ENCODE measurements at regions not wholly inside any gene's neighbourhood (a gene's known extent, or its start where the extent isn't known, plus 50 kb on each side); places are given as distances from the start of the nearest gene placed in this dataset.

DNA sequence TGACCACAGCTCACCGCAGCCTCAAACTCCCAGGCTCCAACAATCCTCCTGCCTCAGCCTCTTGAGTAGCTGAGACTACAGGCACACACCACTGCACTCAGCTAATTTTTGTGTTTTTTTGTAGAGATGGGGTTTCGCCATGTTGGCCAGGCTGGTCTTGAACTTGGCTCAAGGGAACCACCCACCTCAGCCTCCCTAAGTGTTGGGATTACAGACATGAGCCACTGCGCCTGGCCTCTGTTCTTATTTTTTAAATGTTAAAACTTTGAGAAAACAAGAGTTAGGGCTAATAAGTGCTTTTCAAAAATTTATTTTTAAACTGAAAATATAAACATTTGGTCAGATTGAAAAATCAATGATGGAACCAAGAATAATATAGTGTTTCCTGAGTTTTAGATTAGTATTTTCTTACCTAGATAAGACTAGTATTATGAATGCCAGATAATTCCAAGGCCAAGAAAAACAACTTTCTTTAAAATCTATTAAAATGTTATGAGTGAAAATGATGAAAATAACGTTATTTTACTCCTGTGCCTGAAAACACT lies 66.2 kb upstream of the S1PR1 start:
- H3K4me3 ChIP-seq: no peak overlapping the region
- no peak overlapping the region for H3K27ac ChIP-seq
- H3K4me1 ChIP-seq (ENCODE audit: insufficient read depth): no peaks in the 10 kb centered on the region
- no peaks in the 10 kb centered on the region for H3K36me3 ChIP-seq
- WGBS, 3 donors: 64 to 72% (median 68%) methylated on average over 4 of the region's 4 CpGs
- TF ChIP-seq EP300 (IDR thresholded peaks at IDR 0.05) (no peak), POLR2A (IDR thresholded peaks at IDR 0.05) (no peak)
- TF ChIP-seq, protein P1, sequence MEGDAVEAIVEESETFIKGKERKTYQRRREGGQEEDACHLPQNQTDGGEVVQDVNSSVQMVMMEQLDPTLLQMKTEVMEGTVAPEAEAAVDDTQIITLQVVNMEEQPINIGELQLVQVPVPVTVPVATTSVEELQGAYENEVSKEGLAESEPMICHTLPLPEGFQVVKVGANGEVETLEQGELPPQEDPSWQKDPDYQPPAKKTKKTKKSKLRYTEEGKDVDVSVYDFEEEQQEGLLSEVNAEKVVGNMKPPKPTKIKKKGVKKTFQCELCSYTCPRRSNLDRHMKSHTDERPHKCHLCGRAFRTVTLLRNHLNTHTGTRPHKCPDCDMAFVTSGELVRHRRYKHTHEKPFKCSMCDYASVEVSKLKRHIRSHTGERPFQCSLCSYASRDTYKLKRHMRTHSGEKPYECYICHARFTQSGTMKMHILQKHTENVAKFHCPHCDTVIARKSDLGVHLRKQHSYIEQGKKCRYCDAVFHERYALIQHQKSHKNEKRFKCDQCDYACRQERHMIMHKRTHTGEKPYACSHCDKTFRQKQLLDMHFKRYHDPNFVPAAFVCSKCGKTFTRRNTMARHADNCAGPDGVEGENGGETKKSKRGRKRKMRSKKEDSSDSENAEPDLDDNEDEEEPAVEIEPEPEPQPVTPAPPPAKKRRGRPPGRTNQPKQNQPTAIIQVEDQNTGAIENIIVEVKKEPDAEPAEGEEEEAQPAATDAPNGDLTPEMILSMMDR (IDR thresholded peaks at IDR 0.05): no peak
- H3K9me3 ChIP-seq: no peaks in the 10 kb centered on the region
- H3K27me3 ChIP-seq: no peaks in the 10 kb centered on the region
- no peak for DNase-seq
- intact Hi-C loops (cut with DNase I): no loop called here

DNA sequence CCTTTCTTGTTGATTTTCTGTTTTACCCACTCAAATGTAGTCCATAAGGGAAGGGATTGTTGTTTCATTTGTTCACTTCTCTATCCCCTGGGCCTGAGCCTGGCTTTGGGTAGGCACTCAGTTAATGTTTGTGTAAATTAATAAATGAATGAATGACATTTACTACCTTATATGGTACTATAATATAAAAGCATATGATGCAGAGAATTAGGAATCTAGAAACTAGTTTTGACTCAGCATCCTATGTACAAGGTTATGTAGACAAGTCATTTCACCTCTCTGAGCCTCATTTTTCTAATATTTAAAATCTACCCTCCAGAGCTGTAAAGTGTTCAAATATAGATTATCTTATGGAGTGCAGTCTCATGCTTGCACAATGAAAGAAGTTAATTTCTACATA lies 68.9 kb upstream of the S1PR1 start:
- TF ChIP-seq POLR2A (IDR thresholded peaks at IDR 0.05) (no peak), EP300 (IDR thresholded peaks at IDR 0.05) (no peak)
- TF ChIP-seq, protein P1 (IDR thresholded peaks at IDR 0.05): no peak
- DNase-seq: no peak
- Histone ChIP-seq H3K4me3 (no peak overlapping the region), H3K4me1 (ENCODE audit: insufficient read depth) (no peaks in the 10 kb centered on the region), H3K27ac (no peak overlapping the region), H3K36me3 (no peaks in the 10 kb centered on the region), H3K9me3 (no peaks in the 10 kb centered on the region), H3K27me3 (no peaks in the 10 kb centered on the region)
- intact Hi-C loops (cut with DNase I): no loop called here

DNA sequence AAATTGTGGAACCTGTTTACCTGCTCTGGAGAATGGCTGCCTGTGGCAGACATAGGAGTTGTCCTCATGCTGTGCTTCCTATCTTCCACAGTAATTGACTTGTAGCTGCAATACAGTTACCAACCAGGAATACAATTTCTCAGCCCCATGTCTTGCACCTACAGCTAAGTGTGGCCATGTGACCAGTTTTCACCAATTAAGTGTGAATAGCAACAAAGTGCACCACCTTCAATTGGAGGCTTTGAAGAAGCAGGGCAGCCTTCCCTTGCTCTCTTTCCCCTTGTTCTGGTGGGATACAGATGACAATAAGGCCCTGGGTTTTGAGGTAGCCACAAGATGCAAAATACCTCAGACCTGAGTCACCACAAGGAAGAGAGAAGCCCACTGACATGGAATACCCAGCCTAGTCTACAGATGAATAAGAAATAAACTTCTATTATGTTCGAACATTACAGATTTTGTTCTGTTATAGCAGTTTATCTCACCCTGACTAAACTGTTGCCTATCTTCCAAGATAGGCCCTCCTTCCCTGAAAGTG lies 70.2 kb upstream of the S1PR1 start:
- TF ChIP-seq EP300 (IDR thresholded peaks at IDR 0.05) (no peak), POLR2A (IDR thresholded peaks at IDR 0.05) (no peak)
- TF ChIP-seq, protein P1 (IDR thresholded peaks at IDR 0.05): no peak
- WGBS, 3 donors: 95 to 96% (median 95%) methylated on average over 1 of the region's 1 CpG
- H3K4me3 ChIP-seq: no peak overlapping the region
- DNase-seq: no peak
- H3K27ac ChIP-seq: no peak overlapping the region
- no peaks in the 10 kb centered on the region for H3K36me3 ChIP-seq
- intact Hi-C loops (cut with DNase I): no loop called here
- no peaks in the 10 kb centered on the region for H3K27me3 ChIP-seq
- H3K9me3 ChIP-seq: no peaks in the 10 kb centered on the region
- H3K4me1 ChIP-seq (ENCODE audit: insufficient read depth): no peaks in the 10 kb centered on the region

DNA sequence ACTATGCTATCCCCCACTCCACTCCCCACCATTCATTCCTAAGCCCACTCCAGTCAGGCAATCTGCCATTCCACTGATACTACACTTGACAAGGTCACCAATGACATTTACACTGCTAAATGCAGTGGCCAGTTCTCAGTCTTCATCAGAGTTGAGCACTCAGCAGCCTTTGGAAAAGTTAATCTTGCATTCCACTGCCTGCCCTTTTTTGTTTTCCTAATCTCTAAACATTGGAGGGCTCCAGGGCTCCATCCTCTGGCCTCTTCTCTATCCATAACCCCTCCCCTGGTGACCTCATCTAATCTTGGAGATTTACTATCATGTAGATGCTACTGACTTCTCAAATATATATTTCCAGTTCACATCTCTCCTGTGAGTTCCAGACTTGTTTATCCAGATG lies 70.9 kb upstream of the S1PR1 start:
- Histone ChIP-seq H3K27me3 (no peaks in the 10 kb centered on the region), H3K9me3 (no peaks in the 10 kb centered on the region), H3K4me1 (ENCODE audit: insufficient read depth) (no peaks in the 10 kb centered on the region), H3K36me3 (no peaks in the 10 kb centered on the region), H3K27ac (no peak overlapping the region), H3K4me3 (no peak overlapping the region)
- intact Hi-C loops (cut with DNase I): no loop called here
- no peak for DNase-seq
- TF ChIP-seq, protein P1 (IDR thresholded peaks at IDR 0.05): no peak
- TF ChIP-seq POLR2A (IDR thresholded peaks at IDR 0.05): no peak
- TF ChIP-seq EP300 (IDR thresholded peaks at IDR 0.05): no peak

Measured in ovary (tissue), 7 donors.